T-helper 22 cell (primary cell): ENCODE measurements at regions not wholly inside any gene's neighbourhood (a gene's known extent, or its start where the extent isn't known, plus 50 kb on each side); places are given as distances from the start of the nearest gene placed in this dataset.
"Not testable (repeated sequence)": the region's sequence is repeated elsewhere in the genome, so short reads cannot be mapped to it uniquely, and the experiment has no call there.

Experiments used
- DNase-seq: peaks from one replicate; pipeline ENCODE4 v3.0.0-alpha.2; 2020; ENCODE audit warnings: low read depth

DNA sequence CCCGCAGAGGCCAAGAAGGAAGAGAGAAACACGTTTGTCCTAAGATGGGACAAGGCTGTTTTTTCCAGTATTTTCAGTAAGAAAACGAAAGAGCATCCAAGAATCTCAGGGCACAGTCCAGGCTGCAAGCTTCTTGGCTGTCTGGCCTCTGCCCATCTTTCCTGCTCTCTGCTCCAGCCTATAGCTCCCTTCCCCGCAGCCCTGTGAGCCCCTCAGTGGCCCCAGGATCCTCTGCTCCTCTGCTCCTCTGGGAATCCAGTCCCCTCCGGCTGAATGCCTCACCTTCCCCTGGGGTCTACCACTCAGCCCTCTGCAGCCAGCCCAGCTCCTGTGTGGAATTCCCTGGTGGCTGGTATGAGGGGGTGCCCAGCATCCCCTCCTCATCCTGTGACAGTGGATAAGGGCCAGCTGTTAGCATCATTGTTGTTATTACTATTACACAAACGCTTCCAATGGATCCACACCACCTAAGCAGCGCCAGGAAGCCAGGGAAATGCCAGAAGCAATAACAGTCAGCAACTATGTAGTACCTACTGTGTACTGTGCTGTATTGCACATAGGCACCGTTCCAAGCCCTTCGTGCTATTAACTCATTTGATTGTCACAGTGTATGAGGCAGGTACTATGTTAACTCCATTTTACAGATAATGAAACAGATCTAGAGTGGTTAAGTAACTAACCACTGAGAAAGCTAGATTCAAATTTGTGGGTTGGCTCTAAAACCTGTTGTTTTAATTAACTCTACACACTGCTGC lies 60.3 kb upstream of the PTPN1 start:
- no peak for DNase-seq

- DNase-seq = no peak
These were observed 59.7 kb upstream of the PTPN1 start for GRCh38 chr20:50450493-50450826.

GRCh38 chr20:50450881-50451752 lies 59.1 kb upstream of the PTPN1 start:
- DNase-seq = no peak

DNA sequence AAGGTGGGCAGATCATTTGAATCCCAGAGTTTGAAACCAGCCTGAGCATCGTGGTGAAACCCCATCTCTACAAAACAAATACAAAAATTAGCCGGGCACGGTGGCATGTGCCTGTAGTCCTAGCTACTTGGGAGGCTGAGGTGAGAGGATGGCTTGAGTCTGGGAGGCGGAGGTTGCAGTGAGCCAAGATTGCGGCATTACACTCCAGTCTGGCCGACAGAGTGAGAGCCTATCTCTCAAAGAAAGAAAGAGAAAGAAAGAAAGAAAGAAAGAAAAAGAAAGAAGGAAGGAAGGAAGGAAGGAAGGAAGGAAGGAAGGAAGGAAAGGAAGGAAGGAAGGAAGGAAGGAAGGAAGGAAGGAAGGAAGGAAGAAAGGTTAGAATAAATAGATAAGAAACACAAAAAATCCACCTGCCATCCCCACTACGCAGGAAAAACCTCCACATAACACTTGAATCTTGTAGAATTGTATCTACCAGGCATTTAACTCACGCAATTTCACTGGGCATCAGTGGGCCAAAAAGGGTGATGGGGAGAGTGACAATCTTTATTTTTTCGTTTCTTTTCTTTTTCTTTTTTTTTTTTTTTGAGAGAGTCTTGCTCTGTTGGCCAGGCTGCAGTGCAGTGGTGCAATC lies 58.3 kb upstream of the PTPN1 start:
- not testable (repeated sequence) for DNase-seq

DNA sequence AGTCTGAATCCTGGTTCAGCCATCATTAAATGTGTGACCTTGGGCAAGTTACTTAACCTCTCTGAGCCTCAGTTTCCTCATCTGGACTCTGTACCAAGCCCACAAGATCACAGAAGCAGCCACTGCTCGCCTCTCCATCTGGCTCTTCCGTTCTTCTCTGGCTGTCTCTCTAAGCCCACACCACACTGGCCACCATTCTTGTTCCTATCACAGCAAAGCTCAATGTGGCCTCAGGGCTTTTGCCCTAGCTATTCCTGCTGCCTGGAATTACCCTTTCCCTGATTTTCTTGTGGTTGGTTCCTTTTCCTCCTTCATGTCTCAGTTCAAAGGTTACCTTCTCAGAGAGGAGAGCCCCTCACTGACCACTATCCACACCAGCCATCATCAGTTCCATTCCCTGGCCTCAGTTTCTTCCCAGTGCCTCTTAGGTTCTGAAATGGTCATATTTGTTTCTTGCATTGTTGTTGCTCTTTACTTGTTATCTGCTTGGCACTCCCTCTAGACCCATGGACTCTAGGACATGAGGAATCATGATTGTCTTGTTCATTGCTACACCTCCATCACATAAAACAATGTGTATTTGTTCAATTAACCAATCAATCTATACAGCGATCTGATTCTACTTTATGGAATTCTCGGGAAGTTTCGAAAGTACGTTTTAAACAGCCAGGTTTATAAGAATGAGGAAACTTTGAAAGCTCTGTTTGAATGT lies 56.5 kb upstream of the PTPN1 start:
- DNase-seq = no peak

GRCh38 chr20:50455245-50455644 lies 54.9 kb upstream of the PTPN1 start:
- DNase-seq = not testable (repeated sequence)

- no peak for DNase-seq
These were observed 54.3 kb upstream of the PTPN1 start for GRCh38 chr20:50455656-50456451.

DNA sequence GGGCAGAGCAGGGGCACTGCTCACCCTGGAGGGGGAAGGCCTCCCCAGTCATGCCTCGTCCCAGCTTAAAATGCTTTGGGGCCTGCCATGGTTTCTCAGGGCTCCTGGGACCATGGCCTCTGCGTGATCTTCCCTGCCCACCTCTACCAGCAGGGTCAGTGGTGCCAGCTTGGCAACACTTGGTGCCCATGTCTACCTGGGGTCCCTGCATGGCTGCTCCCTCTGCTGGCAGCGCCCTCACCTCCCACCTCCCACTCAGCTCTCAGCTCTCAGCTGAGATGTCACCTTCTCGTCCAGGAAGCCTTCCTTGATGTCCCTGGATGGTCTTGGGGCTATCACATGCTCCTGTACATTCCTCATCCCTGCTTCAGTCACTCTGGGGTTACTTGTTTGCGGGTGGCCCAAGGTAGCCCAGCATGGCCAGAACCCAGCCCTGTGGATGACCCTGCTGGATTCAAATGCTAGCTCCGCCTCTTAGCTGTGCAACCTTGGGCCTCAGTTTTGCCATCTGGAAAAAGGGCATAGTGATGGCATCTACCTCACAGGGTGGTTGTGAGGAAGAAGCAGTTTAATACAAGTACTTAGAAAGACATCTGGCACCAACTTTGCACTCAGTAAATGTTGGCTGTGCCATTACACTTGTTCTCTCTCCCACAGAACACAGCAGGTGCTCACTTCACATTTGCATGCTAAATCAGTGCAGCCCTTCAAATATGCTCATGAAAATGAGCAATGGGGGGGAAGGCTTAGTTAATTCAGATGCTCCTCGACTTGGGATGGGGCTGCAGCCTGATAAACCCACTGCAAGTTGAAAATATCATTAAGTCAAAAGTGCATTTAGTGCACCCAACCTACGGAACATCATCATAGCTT lies 53.5 kb upstream of the PTPN1 start:
- no peak for DNase-seq

GRCh38 chr20:50459124-50459918 lies 50.9 kb upstream of the PTPN1 start:
- DNase-seq = no peak

- DNase-seq = no peak
These were observed 50.0 kb upstream of the PTPN1 start for GRCh38 chr20:50460115-50460607.
